CD14-positive monocyte (primary cell): ENCODE measurements at regions not wholly inside any gene's neighbourhood (a gene's known extent, or its start where the extent isn't known, plus 50 kb on each side); places are given as distances from the start of the nearest gene placed in this dataset.

Experiments used
- DNase-seq, 3 donors: peaks; one replicate each; pipeline ENCODE4 v3.0.0-alpha.2; 2011 to 2022
- H2AFZ ChIP-seq: 2 replicates; pipeline ENCODE4 v1.6.0; 2012; ENCODE audit warnings: mild to moderate bottlenecking, low read depth, low read length, inconsistent platforms; ENCODE audit not compliant: insufficient read depth, poor library complexity, severe bottlenecking
- H3K27ac ChIP-seq, 2 donors: 1 replicate in 1 of 2; 2 replicates in 1 of 2; pipeline ENCODE4 v1.5.1; 2012 to 2013; ENCODE audit warnings: low read length in 2 of 2, control low read depth in 1 of 2, inconsistent platforms in 1 of 2, low read depth in 1 of 2, mild to moderate bottlenecking in 1 of 2
- H3K27me3 ChIP-seq, 2 donors: one replicate each; pipeline versions ENCODE4 v1.6.0 to v1.6.1; 2011 to 2013; ENCODE audit warnings: low read length in 2 of 2; ENCODE audit not compliant: control insufficient read depth in 2 of 2, insufficient read depth in 2 of 2
- H3K36me3 ChIP-seq, 2 donors: replicated peaks in 1 of 2; 1 replicate in 1 of 2; 2 replicates in 1 of 2; pipeline versions ENCODE4 v1.5.1 to v1.6.1; 2012 to 2013; ENCODE audit warnings: low read length in 2 of 2, control low read depth in 1 of 2, inconsistent platforms in 1 of 2, mild to moderate bottlenecking in 1 of 2; ENCODE audit not compliant: insufficient read depth in 2 of 2, control insufficient read depth in 1 of 2
- H3K4me1 ChIP-seq, 2 donors: 1 replicate in 1 of 2; 2 replicates in 1 of 2; pipeline versions ENCODE4 v1.5.1 to v1.6.1; 2012 to 2013; ENCODE audit warnings: low read length in 2 of 2, control low read depth in 1 of 2, inconsistent platforms in 1 of 2, mild to moderate bottlenecking in 1 of 2, moderate library complexity in 1 of 2; ENCODE audit not compliant: insufficient read depth in 2 of 2, control insufficient read depth in 1 of 2
- H3K4me2 ChIP-seq: replicated peaks from 2 replicates; pipeline ENCODE3; 2012; ENCODE audit warnings: low read length, moderate library complexity, mild to moderate bottlenecking; ENCODE audit not compliant: poor library complexity, severe bottlenecking; ENCODE audit errors: extremely low read depth
- H3K4me3 ChIP-seq, 3 experiments: fragments of 200-600 bp in 1 of 3; sonication (generic) in 1 of 3; replicated peaks in 1 of 3; 1 replicate in 2 of 3; 2 replicates in 1 of 3; pipeline ENCODE4 v1.5.1; 2011 to 2013; ENCODE audit warnings: low read length in 3 of 3, mild to moderate bottlenecking in 3 of 3, control low read depth in 2 of 3, low read depth in 2 of 3, inconsistent platforms in 1 of 3, moderate library complexity in 1 of 3
- H3K79me2 ChIP-seq: 2 replicates; pipeline ENCODE4 v1.6.0; 2012; ENCODE audit warnings: mild to moderate bottlenecking, control low read depth, inconsistent platforms, low read length, moderate library complexity; ENCODE audit not compliant: insufficient read depth
- H3K9ac ChIP-seq: 2 replicates; pipeline ENCODE4 v1.6.0; 2017; ENCODE audit warnings: low read length, mild to moderate bottlenecking; ENCODE audit not compliant: insufficient read depth, poor library complexity, severe bottlenecking
- H3K9me3 ChIP-seq, 2 donors: replicated peaks in 1 of 2; 1 replicate in 1 of 2; 2 replicates in 1 of 2; pipeline versions ENCODE4 v1.5.1 to v1.6.1; 2012 to 2013; ENCODE audit warnings: low read length in 2 of 2, control low read depth in 1 of 2; ENCODE audit not compliant: control insufficient read depth in 1 of 2, insufficient read depth in 1 of 2
- H4K20me1 ChIP-seq: 2 replicates; pipeline ENCODE4 v1.6.0; 2012; ENCODE audit warnings: mild to moderate bottlenecking, low read length, control low read depth, moderate library complexity; ENCODE audit not compliant: insufficient read depth
- H3K27ac Mint-ChIP-seq, 7 donors: one replicate each; pipeline ENCODE4 v1.8.0; 2020; ENCODE audit warnings: mild to moderate bottlenecking in 7 of 7, mixed read lengths in 7 of 7, moderate library complexity in 6 of 7, inconsistent platforms in 2 of 7
- H3K27me3 Mint-ChIP-seq, 3 donors: one replicate each; pipeline ENCODE4 v1.8.0; 2021 to 2022; ENCODE audit warnings: low read depth in 3 of 3, mild to moderate bottlenecking in 3 of 3, mixed read lengths in 3 of 3, moderate library complexity in 3 of 3, inconsistent platforms in 1 of 3
- H3K36me3 Mint-ChIP-seq, 2 donors: one replicate each; pipeline ENCODE4 v1.8.0; 2020; ENCODE audit warnings: mixed read lengths in 2 of 2, inconsistent platforms in 1 of 2, mild to moderate bottlenecking in 1 of 2
- H3K4me1 Mint-ChIP-seq: one replicate; pipeline ENCODE4 v1.8.0; 2020; ENCODE audit warnings: mild to moderate bottlenecking, mixed read lengths
- H3K4me3 Mint-ChIP-seq, 2 donors: one replicate each; pipeline ENCODE4 v1.8.0; 2020; ENCODE audit warnings: mild to moderate bottlenecking in 2 of 2, mixed read lengths in 2 of 2, moderate library complexity in 1 of 2
- H3K9me3 Mint-ChIP-seq, 7 donors: one replicate each; pipeline ENCODE4 v1.8.0; 2020 to 2022; ENCODE audit warnings: mixed read lengths in 7 of 7, mild to moderate bottlenecking in 6 of 7, moderate library complexity in 6 of 7, inconsistent platforms in 2 of 7
- CTCF ChIP-seq: fragments of 200-600 bp; IDR thresholded peaks from one replicate; pipeline ENCODE4 v1.8.0; 2022; ENCODE audit warnings: antibody characterized with exemption, mild to moderate bottlenecking
- WGBS: methylation state at CpG from one replicate; pipeline ENCODE4 v1.1.5; 2013; ENCODE audit warnings: missing lambda C conversion rate; ENCODE audit not compliant: insufficient coverage; 5-methylcytosine and 5-hydroxymethylcytosine counted together
- intact Hi-C, 2 donors: fragments of 100-400 bp; cut with micrococcal nuclease; formaldehyde crosslinking; loops; one replicate each; pipeline versions ENCODE4 v1.15.0 to v1.15.1; 2023

- Histone ChIP-seq H3K27ac (no peak overlapping the region), H3K36me3 (no peaks in the 10 kb centered on the region), H3K9me3 (peaks cover 0 to under 1% of the 10 kb centered on the region in 2 donors), H3K9ac (no peak overlapping the region), H3K4me1 (peaks cover 11 to 17% of the 10 kb centered on the region in 2 donors), H3K79me2 (no peaks in the 10 kb centered on the region), H3K27me3 (no peaks in the 10 kb centered on the region), H3K4me3 (no peak overlapping the region), H3K4me2 (no peak overlapping the region), H4K20me1 (no peaks in the 10 kb centered on the region), H2AFZ (peak overlapping the region; percentile 30)
- 84% methylated on average over 7 of the region's 12 CpGs for WGBS
- Mint-ChIP-seq H3K4me3 (no peak overlapping the region), H3K9me3 (no peaks in the 10 kb centered on the region), H3K4me1 (peaks cover 18% of the 10 kb centered on the region), H3K27ac (no peak overlapping the region), H3K27me3 (peaks cover 5 to 13% (median 6%) of the 10 kb centered on the region in 3 donors), H3K36me3 (no peaks in the 10 kb centered on the region)
- TF ChIP-seq CTCF: no peak
- no peak for DNase-seq
- intact Hi-C loops: no loop called here
Measured at GRCh38 chr22:44648085-44648820, 53.8 kb upstream of the PRR5 start.

- Histone ChIP-seq H3K4me3 (no peak overlapping the region), H4K20me1 (no peaks in the 10 kb centered on the region), H3K27ac (no peak overlapping the region), H3K36me3 (no peaks in the 10 kb centered on the region), H3K79me2 (no peaks in the 10 kb centered on the region), H3K9ac (no peak overlapping the region), H3K9me3 (no peaks in the 10 kb centered on the region), H2AFZ (no peak overlapping the region), H3K27me3 (no peaks in the 10 kb centered on the region), H3K4me2 (no peak overlapping the region), H3K4me1 (peaks cover 11 to 17% of the 10 kb centered on the region in 2 donors)
- H3K36me3 Mint-ChIP-seq: no peaks in the 10 kb centered on the region
- no peak for TF ChIP-seq CTCF
- peaks cover 18% of the 10 kb centered on the region for H3K4me1 Mint-ChIP-seq
- no peak for DNase-seq
- no peaks in the 10 kb centered on the region for H3K9me3 Mint-ChIP-seq
- H3K27me3 Mint-ChIP-seq: peaks cover 7 to 15% (median 8%) of the 10 kb centered on the region in 3 donors
- no peak overlapping the region for H3K27ac Mint-ChIP-seq
- intact Hi-C loops: no loop called here
- H3K4me3 Mint-ChIP-seq: no peak overlapping the region
- WGBS: 100% methylated on average over 1 of the region's 7 CpGs
Measured at GRCh38 chr22:44647141-44647540, 54.9 kb upstream of the PRR5 start.
